ENCODE measurements at regions not wholly inside any gene's neighbourhood (a gene's known extent, or its start where the extent isn't known, plus 50 kb on each side); places are given as distances from the start of the nearest gene placed in this dataset.

- TF ChIP-seq EZH2 (IDR thresholded peaks at IDR 0.05; ENCODE audit: borderline replicate concordance, low read length) = no peak
- no peak for TF ChIP-seq CTCF (conservative IDR thresholded peaks at IDR 0.05 in 1 of 2, IDR thresholded peaks at IDR 0.05 in 1 of 2; ENCODE audit: extremely low read depth in 1 of 2, insufficient read depth in 1 of 2, low read depth in 1 of 2, low read length in 2 of 2)
Observed at GRCh38 chr3:88301996-88302393, 152.2 kb downstream of the C3orf38 start.

Data from mammary epithelial cell (primary cell).